ENCODE measurements at regions not wholly inside any gene's neighbourhood (a gene's known extent, or its start where the extent isn't known, plus 50 kb on each side); places are given as distances from the start of the nearest gene placed in this dataset.

GRCh38 chr14:42965512-42965911 lies 1358.8 kb downstream of the LRFN5 start:
- peak; percentile 19 to 58 for DNase-seq (ENCODE audit: low spot score in 2 of 2)
- no peak overlapping the region for H3K4me3 ChIP-seq
- H3K9me3 ChIP-seq, result no peaks in the 10 kb centered on the region
- no peaks in the 10 kb centered on the region for H3K36me3 ChIP-seq (replicated peaks)
- H3K27me3 ChIP-seq (ENCODE audit: low read depth), result no peaks in the 10 kb centered on the region
- H3K4me1 ChIP-seq, result peaks cover 6% of the 10 kb centered on the region
- in situ Hi-C loops (cut with MboI; ENCODE audit: low sequenced_read_pairs), result no loop called here

GRCh38 chr14:42961509-42961908 lies 1354.8 kb downstream of the LRFN5 start:
- Histone ChIP-seq H3K9me3 (no peaks in the 10 kb centered on the region), H3K4me3 (no peak overlapping the region), H3K27me3 (ENCODE audit: low read depth) (no peaks in the 10 kb centered on the region), H3K4me1 (peaks cover 6% of the 10 kb centered on the region), H3K36me3 (replicated peaks) (no peaks in the 10 kb centered on the region)
- in situ Hi-C loops (cut with MboI; ENCODE audit: low sequenced_read_pairs), result no loop called here
- DNase-seq (ENCODE audit: low spot score in 2 of 2), result no peak

- Histone ChIP-seq H3K27me3 (ENCODE audit: low read depth) (no peaks in the 10 kb centered on the region), H3K4me3 (no peak overlapping the region), H3K4me1 (no peaks in the 10 kb centered on the region), H3K9me3 (no peaks in the 10 kb centered on the region), H3K36me3 (replicated peaks) (no peaks in the 10 kb centered on the region)
- DNase-seq (ENCODE audit: low spot score in 2 of 2), result no peak
- in situ Hi-C loops (cut with MboI; ENCODE audit: low sequenced_read_pairs), result no loop called here
Observed at GRCh38 chr14:42950363-42950762, 1343.7 kb downstream of the LRFN5 start.

- H3K27me3 ChIP-seq (ENCODE audit: low read depth), result no peaks in the 10 kb centered on the region
- no peaks in the 10 kb centered on the region for H3K9me3 ChIP-seq
- in situ Hi-C loops (cut with MboI; ENCODE audit: low sequenced_read_pairs), result no loop called here
- H3K36me3 ChIP-seq (replicated peaks), result no peaks in the 10 kb centered on the region
- DNase-seq (ENCODE audit: low spot score in 2 of 2), result no peak
- no peak overlapping the region for H3K4me3 ChIP-seq
- H3K4me1 ChIP-seq, result no peaks in the 10 kb centered on the region
Observed at GRCh38 chr14:42947991-42948390, 1341.3 kb downstream of the LRFN5 start.

DNA sequence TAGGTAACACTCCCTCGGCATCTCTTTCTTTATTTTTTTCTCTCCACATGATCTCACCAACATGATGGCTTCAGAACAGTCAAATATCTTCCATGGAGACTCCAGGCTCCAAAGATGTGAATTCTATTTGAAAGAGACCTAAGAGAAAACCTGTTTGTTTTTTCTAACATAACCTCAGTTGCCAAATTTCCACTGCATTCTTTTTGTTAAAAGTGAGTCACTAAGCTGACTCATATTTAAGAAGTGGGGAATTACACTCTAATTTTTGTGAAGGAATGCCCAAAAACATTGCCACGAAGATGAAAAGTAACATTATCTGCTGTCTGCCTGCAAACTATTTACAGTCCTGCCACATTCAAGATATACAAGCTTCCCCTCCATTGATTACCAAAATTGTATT lies 1337.6 kb downstream of the LRFN5 start:
- in situ Hi-C loops (cut with MboI; ENCODE audit: low sequenced_read_pairs), result no loop called here
- Histone ChIP-seq H3K27me3 (ENCODE audit: low read depth) (no peaks in the 10 kb centered on the region), H3K4me3 (no peak overlapping the region), H3K4me1 (no peaks in the 10 kb centered on the region), H3K9me3 (no peaks in the 10 kb centered on the region), H3K36me3 (replicated peaks) (no peaks in the 10 kb centered on the region)
- no peak for DNase-seq (ENCODE audit: low spot score in 2 of 2)

DNA sequence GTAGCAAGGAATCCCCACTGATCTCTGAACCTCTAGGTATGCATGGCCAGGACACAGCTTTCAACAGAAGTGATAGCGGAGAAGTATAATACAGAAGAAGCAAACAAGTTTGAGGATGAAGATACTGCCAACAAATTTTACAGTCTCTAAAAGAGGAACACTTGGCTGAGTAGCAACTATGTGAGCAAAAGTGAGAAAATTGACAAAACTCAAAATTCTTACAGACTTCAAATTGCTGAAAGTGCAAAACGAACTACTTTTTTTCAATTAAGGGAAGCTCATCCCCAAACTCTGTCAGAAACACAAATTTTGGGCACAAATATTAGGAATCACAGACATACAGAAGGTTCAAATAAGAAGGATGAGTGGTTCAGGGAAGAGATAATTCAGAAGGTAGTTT lies 1324.6 kb downstream of the LRFN5 start:
- DNase-seq (ENCODE audit: low spot score in 2 of 2), result no peak
- in situ Hi-C loops (cut with MboI; ENCODE audit: low sequenced_read_pairs), result no loop called here
- no peaks in the 10 kb centered on the region for H3K4me1 ChIP-seq
- H3K4me3 ChIP-seq, result no peak overlapping the region
- no peaks in the 10 kb centered on the region for H3K9me3 ChIP-seq
- no peaks in the 10 kb centered on the region for H3K36me3 ChIP-seq (replicated peaks)
- H3K27me3 ChIP-seq (ENCODE audit: low read depth), result no peaks in the 10 kb centered on the region

DNA sequence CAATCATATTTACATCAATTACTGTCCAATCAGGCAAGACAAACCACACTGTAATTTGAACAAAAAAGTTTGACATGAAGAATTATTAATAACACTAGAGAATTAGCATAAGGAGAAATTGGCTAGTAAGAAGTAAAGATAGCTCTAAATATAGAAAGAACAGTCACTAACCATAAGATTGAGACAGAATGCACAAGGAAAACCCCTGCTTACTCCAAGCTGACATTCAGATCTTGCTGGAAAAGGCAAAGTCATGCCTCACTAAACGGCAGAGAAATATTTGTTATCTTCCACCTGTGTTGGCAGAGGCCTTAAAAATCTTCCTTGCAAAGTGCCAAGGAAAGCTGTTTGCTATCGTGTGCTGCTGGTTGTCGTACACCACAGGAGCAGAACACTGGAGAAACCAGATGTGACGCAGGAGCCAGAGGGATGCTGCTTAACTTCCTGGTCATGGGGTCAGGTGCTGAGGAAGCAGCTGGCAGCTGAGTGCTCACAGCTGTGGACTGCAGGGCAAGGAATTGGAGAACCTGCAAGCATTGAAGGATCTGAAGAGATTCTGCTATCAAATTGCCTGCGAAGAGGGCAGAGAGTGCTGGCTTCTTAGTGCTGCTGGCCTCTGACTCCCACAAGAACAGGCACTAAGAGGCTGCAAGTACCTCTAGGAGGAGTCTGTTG lies 1323.3 kb downstream of the LRFN5 start:
- Histone ChIP-seq H3K36me3 (replicated peaks) (no peaks in the 10 kb centered on the region), H3K9me3 (no peaks in the 10 kb centered on the region), H3K27me3 (ENCODE audit: low read depth) (no peaks in the 10 kb centered on the region), H3K4me1 (no peaks in the 10 kb centered on the region), H3K4me3 (no peak overlapping the region)
- in situ Hi-C loops (cut with MboI; ENCODE audit: low sequenced_read_pairs), result no loop called here
- DNase-seq (ENCODE audit: low spot score in 2 of 2), result no peak

- Histone ChIP-seq H3K4me1 (no peaks in the 10 kb centered on the region), H3K27me3 (ENCODE audit: low read depth) (no peaks in the 10 kb centered on the region), H3K36me3 (replicated peaks) (no peaks in the 10 kb centered on the region), H3K4me3 (no peak overlapping the region), H3K9me3 (no peaks in the 10 kb centered on the region)
- no peak for DNase-seq (ENCODE audit: low spot score in 2 of 2)
- in situ Hi-C loops (cut with MboI; ENCODE audit: low sequenced_read_pairs), result no loop called here
Observed at GRCh38 chr14:42927313-42927712, 1320.6 kb downstream of the LRFN5 start.

GRCh38 chr14:42921901-42922300 lies 1315.2 kb downstream of the LRFN5 start:
- DNase-seq (ENCODE audit: low spot score in 2 of 2), result no peak
- H3K27me3 ChIP-seq (ENCODE audit: low read depth), result no peaks in the 10 kb centered on the region
- in situ Hi-C loops (cut with MboI; ENCODE audit: low sequenced_read_pairs), result no loop called here
- H3K4me3 ChIP-seq, result no peak overlapping the region
- H3K36me3 ChIP-seq (replicated peaks), result no peaks in the 10 kb centered on the region
- H3K4me1 ChIP-seq, result no peaks in the 10 kb centered on the region
- no peaks in the 10 kb centered on the region for H3K9me3 ChIP-seq

GRCh38 chr14:42918615-42919014 lies 1311.9 kb downstream of the LRFN5 start:
- Histone ChIP-seq H3K4me3 (no peak overlapping the region), H3K4me1 (no peaks in the 10 kb centered on the region), H3K36me3 (replicated peaks) (no peaks in the 10 kb centered on the region), H3K27me3 (ENCODE audit: low read depth) (no peaks in the 10 kb centered on the region), H3K9me3 (no peaks in the 10 kb centered on the region)
- in situ Hi-C loops (cut with MboI; ENCODE audit: low sequenced_read_pairs), result no loop called here
- DNase-seq (ENCODE audit: low spot score in 2 of 2), result no peak

GRCh38 chr14:42911642-42912041 lies 1305.0 kb downstream of the LRFN5 start:
- in situ Hi-C loops (cut with MboI; ENCODE audit: low sequenced_read_pairs), result no loop called here
- Histone ChIP-seq H3K4me3 (no peak overlapping the region), H3K9me3 (no peaks in the 10 kb centered on the region), H3K27me3 (ENCODE audit: low read depth) (no peaks in the 10 kb centered on the region), H3K4me1 (no peaks in the 10 kb centered on the region), H3K36me3 (replicated peaks) (no peaks in the 10 kb centered on the region)
- DNase-seq (ENCODE audit: low spot score in 2 of 2), result no peak

GRCh38 chr14:42909659-42910058 lies 1303.0 kb downstream of the LRFN5 start:
- in situ Hi-C loops (cut with MboI; ENCODE audit: low sequenced_read_pairs), result no loop called here
- Histone ChIP-seq H3K36me3 (replicated peaks) (no peaks in the 10 kb centered on the region), H3K4me1 (no peaks in the 10 kb centered on the region), H3K27me3 (ENCODE audit: low read depth) (no peaks in the 10 kb centered on the region), H3K4me3 (no peak overlapping the region), H3K9me3 (no peaks in the 10 kb centered on the region)
- DNase-seq (ENCODE audit: low spot score in 2 of 2), result no peak

DNA sequence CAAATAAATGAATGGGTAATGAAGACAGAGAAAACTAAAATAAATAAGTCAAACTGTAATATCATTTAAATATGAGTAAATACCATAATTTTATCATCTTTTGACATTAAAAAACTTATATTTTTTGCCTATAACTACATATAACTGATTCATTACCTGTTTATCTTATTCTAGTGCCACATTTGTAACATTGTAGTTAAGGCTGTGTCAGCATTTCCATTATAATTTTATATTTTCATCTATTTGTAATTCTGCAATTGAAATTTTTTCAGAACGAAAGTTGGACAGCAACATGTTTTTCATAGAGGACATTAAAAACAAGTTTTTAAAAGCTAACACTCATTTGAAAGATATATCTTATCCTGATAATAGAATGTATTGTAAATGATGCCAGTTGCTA lies 1286.5 kb downstream of the LRFN5 start:
- in situ Hi-C loops (cut with MboI; ENCODE audit: low sequenced_read_pairs), result no loop called here
- no peak for DNase-seq (ENCODE audit: low spot score in 2 of 2)
- H3K4me1 ChIP-seq, result no peaks in the 10 kb centered on the region
- H3K9me3 ChIP-seq, result no peaks in the 10 kb centered on the region; the same call in 1 of the 2 replicates
- H3K36me3 ChIP-seq (replicated peaks), result no peaks in the 10 kb centered on the region
- no peaks in the 10 kb centered on the region for H3K27me3 ChIP-seq (ENCODE audit: low read depth)
- no peak overlapping the region for H3K4me3 ChIP-seq

- Histone ChIP-seq H3K27me3 (ENCODE audit: low read depth) (0 out of 2 replicates have a peak, but pooled peaks cover 3% of the 10 kb centered on the region), H3K9me3 (no peaks in the 10 kb centered on the region), H3K4me1 (no peaks in the 10 kb centered on the region), H3K4me3 (no peak overlapping the region), H3K36me3 (replicated peaks) (no peaks in the 10 kb centered on the region)
- no peak for DNase-seq (ENCODE audit: low spot score in 2 of 2)
- in situ Hi-C loops (cut with MboI; ENCODE audit: low sequenced_read_pairs), result no loop called here
Observed at GRCh38 chr14:42884100-42884499, 1277.4 kb downstream of the LRFN5 start.

- peaks cover 5% of the 10 kb centered on the region for H3K4me1 ChIP-seq
- H3K36me3 ChIP-seq (replicated peaks), result no peaks in the 10 kb centered on the region
- in situ Hi-C loops (cut with MboI; ENCODE audit: low sequenced_read_pairs), result no loop called here
- no peaks in the 10 kb centered on the region for H3K9me3 ChIP-seq
- H3K27me3 ChIP-seq (ENCODE audit: low read depth), result peaks cover 3% of the 10 kb centered on the region; the same call in 1 of the 2 replicates
- no peak for DNase-seq (ENCODE audit: low spot score in 2 of 2)
- no peak overlapping the region for H3K4me3 ChIP-seq
Observed at GRCh38 chr14:42877716-42878115, 1271.0 kb downstream of the LRFN5 start.

All from HAP-1 (cell line).